HepG2 (cell line): ENCODE measurements at regions not wholly inside any gene's neighbourhood (a gene's known extent, or its start where the extent isn't known, plus 50 kb on each side); places are given as distances from the start of the nearest gene placed in this dataset.

Experiments used
- FOXK2 ChIP-seq: fragments of 450-650 bp; IDR thresholded peaks from 2 replicates; pipeline ENCODE4 v1.6.1; 2016
- ZNF75D ChIP-seq: sonication (generic); formaldehyde crosslinking; IDR thresholded peaks from 2 replicates; pipeline ENCODE4 v1.8.1; 2023; ENCODE audit warnings: missing genetic modification reagents, mild to moderate bottlenecking, borderline replicate concordance

DNA sequence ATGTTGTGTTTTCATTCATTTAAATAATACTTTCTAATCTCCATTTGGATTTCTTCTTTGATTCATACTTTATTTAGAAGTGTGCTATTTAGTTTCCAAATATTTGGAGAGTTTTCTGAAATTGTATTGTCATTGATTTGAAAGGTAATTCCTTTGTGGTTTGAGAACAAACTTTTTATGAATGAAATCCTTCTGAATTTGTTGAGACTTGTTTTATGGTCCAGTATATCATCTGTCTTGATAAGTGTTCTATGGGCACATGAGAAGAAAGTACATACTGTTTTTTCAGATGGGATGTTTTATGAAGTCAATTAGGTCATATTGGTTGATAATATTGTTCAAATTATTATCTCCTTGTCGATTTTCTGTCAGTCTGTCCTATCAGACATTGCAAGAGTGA lies 953.8 kb downstream of the NR2F1-AS1 start:
- TF ChIP-seq FOXK2 (no peak), ZNF75D (CRISPR knock-in tag) (no peak)
